ENCODE measurements at regions not wholly inside any gene's neighbourhood (a gene's known extent, or its start where the extent isn't known, plus 50 kb on each side); places are given as distances from the start of the nearest gene placed in this dataset.

DNA sequence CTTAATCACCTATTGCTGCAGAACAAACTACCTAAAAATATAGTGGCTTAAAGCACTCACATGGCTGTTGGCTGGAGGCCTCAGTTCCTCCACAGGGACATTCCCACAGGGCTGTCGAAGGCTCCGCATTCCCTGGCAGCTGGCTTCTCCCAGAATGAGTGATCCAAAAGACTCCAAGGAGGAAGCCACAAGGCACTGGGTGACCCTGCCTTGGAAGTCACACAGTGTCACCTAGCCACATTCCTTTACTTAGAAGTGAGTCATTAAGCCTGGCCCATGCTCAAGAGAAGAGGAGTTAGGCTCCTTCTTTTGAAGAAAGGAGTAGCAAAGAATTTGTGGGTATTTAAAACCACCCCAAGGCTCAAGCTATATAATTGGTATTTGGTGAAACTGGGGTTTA lies 63.9 kb upstream of the MAP1LC3B2 start:
- DNase-seq: no peak

- DNase-seq: no peak
These were observed 62.1 kb upstream of the MAP1LC3B2 start for GRCh38 chr12:116497051-116497591.

- no peak for DNase-seq
These were observed 60.7 kb upstream of the MAP1LC3B2 start for GRCh38 chr12:116498471-116498870.

- no peak for DNase-seq
These were observed 56.9 kb upstream of the MAP1LC3B2 start for GRCh38 chr12:116502141-116502725.

DNA sequence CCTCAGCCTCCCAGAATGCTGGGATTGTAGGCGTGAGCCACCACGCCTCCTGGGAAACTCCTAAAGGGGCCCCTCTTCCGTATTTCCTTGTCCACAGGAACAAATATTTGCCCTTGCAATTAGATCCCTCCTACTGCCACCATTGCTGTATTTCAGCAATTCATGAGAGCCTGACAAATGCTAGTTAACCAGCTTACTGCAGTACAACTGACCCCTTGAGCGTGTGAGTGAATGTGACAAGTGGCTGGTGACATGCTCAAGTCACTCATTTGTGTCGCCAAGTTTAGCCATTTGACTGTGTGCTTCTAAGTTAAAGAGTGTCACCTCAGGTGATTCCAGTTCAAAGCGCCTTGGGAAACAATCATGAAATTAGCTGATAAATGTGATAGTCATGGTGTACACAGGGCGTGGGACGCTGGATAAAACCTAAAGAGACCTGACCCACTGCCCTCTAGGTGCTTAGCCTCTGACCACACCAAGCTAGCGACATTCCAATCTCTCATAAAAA lies 56.1 kb upstream of the MAP1LC3B2 start:
- no peak for DNase-seq

DNA sequence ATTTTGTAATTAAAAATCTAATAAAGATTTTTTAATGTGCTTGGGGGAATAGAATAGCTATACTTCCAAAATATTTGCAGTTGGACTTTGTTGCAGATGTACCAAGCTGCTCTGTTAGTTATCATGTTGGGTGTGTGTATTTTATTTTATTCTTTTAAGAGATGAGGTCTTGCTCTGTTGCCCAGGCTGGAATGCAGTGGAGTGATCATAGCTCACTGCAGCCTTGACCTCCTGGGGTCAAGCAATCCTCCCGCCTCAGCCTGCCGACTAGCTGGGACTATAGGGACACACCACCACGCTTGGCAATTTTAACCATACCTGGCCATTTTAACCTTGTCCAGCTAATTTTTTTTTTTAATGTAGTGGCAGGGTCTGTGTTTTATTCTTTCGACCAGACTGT lies 54.7 kb upstream of the MAP1LC3B2 start:
- DNase-seq: no peak

- no peak for DNase-seq
These were observed 52.5 kb upstream of the MAP1LC3B2 start for GRCh38 chr12:116506697-116507064.

DNA sequence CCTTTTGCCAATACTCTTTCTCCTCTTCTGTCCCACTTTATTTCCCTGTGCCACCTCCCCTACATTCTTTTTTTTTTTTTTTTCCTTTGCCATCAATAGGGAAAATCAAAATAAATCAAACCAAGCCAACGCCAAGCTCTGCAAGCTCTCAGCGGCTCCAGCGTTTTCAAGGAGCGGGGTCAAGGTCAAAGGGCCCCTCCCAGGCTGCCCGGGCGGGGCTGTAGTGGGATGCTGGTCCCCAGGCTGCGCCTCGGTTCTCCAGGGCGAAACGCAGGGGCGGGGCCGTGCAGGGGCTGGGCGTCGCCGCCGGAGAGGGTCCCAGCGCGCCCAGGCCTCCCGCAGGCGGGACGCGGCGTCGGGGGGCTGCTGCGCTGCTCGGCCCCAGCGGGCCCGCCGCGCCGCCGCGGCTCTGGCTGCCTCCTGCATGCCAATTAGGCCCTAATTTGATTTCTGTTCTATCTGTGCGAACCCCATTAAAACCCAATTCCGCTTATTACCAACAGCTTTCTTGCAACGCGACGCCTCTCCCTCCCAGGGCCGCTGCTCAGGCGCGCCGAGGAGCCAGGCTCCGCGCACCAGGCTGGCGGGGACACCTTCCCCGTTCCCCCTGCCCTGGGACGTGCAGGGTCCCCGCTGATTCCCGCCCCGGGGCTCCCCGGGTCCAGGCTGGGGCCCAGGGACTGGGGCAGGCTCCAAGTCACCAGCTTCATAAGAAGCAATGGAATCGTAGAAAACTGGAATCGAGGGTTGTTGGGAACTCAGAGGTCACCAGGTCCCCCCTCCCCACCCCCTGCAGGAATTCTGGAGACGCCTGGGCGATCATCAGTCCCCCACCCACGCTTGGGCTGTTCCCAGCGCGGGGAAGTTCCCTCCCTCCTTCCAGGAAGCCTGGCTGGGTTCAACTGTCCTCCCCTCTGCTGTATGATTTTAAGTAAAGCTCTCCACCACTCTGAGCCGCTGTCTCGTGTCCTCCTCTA lies 50.7 kb upstream of the MAP1LC3B2 start:
- no peak for DNase-seq
